SK-N-SH (cell line): ENCODE measurements at regions not wholly inside any gene's neighbourhood (a gene's known extent, or its start where the extent isn't known, plus 50 kb on each side); places are given as distances from the start of the nearest gene placed in this dataset.

Experiments
- CTCF ChIA-PET: fragments of 300-600, 350-600 bp; formaldehyde crosslinking; extraction: SDS; loops from one replicate; lab custom pipeline; 2021; lab: Yijun Ruan, JAX
- POLR2A ChIA-PET: fragments of 350-600 bp; sonication (Branson Sonifier 250); formaldehyde crosslinking; extraction: SDS; loops from one replicate; lab custom pipeline; 2020; ENCODE audit warnings: antibody characterized with exemption, inconsistent platforms; lab: Yijun Ruan, JAX
- DNase-seq: peaks from one replicate; pipeline ENCODE4 v3.0.0; 2012
- H2AFZ ChIP-seq: fragments of 200-600 bp; sonication (generic); 2 replicates; pipeline ENCODE4 v1.8.1; 2016; ENCODE audit warnings: antibody characterized with exemption, mild to moderate bottlenecking, low read depth
- H3F3A ChIP-seq: fragments of 200-600 bp; sonication (generic); replicated peaks from 2 replicates; pipeline ENCODE3; 2016; ENCODE audit warnings: antibody characterized with exemption, mild to moderate bottlenecking; ENCODE audit not compliant: insufficient read depth
- H3K27ac ChIP-seq, 2 experiments: fragments of 200-500 bp in 1 of 2; fragments of 200-600 bp in 1 of 2; sonication (Bioruptor generic) in 1 of 2; sonication (generic), shearing (Covaris generic) in 1 of 2; 2 replicates each; pipeline versions ENCODE4 v1.5.1 to v1.6.1; 2014 to 2016; ENCODE audit warnings: low read depth in 2 of 2, inconsistent platforms in 1 of 2, low read length in 1 of 2, mild to moderate bottlenecking in 1 of 2, mixed read lengths in 1 of 2
- H3K27me3 ChIP-seq: fragments of 200-600 bp; sonication (generic), shearing (Covaris generic); 2 replicates; pipeline ENCODE4 v1.6.1; 2016; ENCODE audit warnings: mixed run types; ENCODE audit not compliant: insufficient read depth
- H3K36me3 ChIP-seq, 2 experiments: fragments of 200-500 bp in 1 of 2; fragments of 200-600 bp in 1 of 2; sonication (Bioruptor generic) in 1 of 2; sonication (generic) in 1 of 2; replicated peaks in 1 of 2; 2 replicates each; pipeline versions ENCODE3 to v1.5.1; 2014 to 2016; ENCODE audit warnings: low read length in 1 of 2, mild to moderate bottlenecking in 1 of 2; ENCODE audit not compliant: insufficient read depth in 2 of 2, control insufficient read depth in 1 of 2
- H3K4me1 ChIP-seq, 2 experiments: fragments of 200-500 bp in 1 of 2; fragments of 200-600 bp in 1 of 2; sonication (Bioruptor generic) in 1 of 2; sonication (generic), shearing (Covaris generic) in 1 of 2; 2 replicates each; pipeline versions ENCODE4 v1.5.1 to v1.6.1; 2014 to 2016; ENCODE audit warnings: low read depth in 1 of 2, low read length in 1 of 2, mixed run types in 1 of 2; ENCODE audit not compliant: insufficient read depth in 2 of 2, control insufficient read depth in 1 of 2
- H3K4me2 ChIP-seq: fragments of 200-600 bp; sonication (generic), shearing (Covaris generic); 2 replicates; pipeline ENCODE4 v1.6.1; 2017; ENCODE audit warnings: mixed run types
- H3K4me3 ChIP-seq, 2 experiments: fragments of 200-500 bp in 1 of 2; fragments of 200-600 bp in 1 of 2; sonication (Bioruptor generic) in 1 of 2; sonication (generic), shearing (Covaris generic) in 1 of 2; 2 replicates each; pipeline versions ENCODE4 v1.5.1 to v1.8.1; 2014 to 2016; ENCODE audit warnings: low read depth in 2 of 2, inconsistent platforms in 1 of 2, low read length in 1 of 2, mild to moderate bottlenecking in 1 of 2, mixed read lengths in 1 of 2, moderate library complexity in 1 of 2
- H3K79me2 ChIP-seq: fragments of 200-600 bp; sonication (generic); 2 replicates; pipeline ENCODE4 v1.8.1; 2017; ENCODE audit warnings: mild to moderate bottlenecking; ENCODE audit not compliant: insufficient read depth
- H3K9ac ChIP-seq: fragments of 200-600 bp; sonication (generic); 2 replicates; pipeline ENCODE4 v1.6.1; 2017; ENCODE audit warnings: mixed run types
- H3K9me2 ChIP-seq: fragments of 200-600 bp; sonication (generic); 2 replicates; pipeline ENCODE4 v1.6.1; 2017; ENCODE audit warnings: mixed run types
- H3K9me3 ChIP-seq: fragments of 200-600 bp; sonication (generic); 2 replicates; pipeline ENCODE4 v1.6.1; 2017; ENCODE audit warnings: mixed run types, mild to moderate bottlenecking, moderate library complexity
- H4K20me1 ChIP-seq: fragments of 200-600 bp; sonication (generic); 2 replicates; pipeline ENCODE4 v1.6.1; 2017; ENCODE audit warnings: mild to moderate bottlenecking, mixed run types; ENCODE audit not compliant: insufficient read depth
- EP300 ChIP-seq, 2 experiments: IDR thresholded peaks; 2 replicates each; pipeline versions ENCODE4 v1.4.0 to v1.6.1; 2012; ENCODE audit warnings: borderline replicate concordance in 1 of 2, low read depth in 1 of 2, low read length in 1 of 2
- EZH2phosphoT487 ChIP-seq: fragments of 200-600 bp; sonication (generic); IDR thresholded peaks from 2 replicates; pipeline ENCODE4 v1.6.1; 2017; ENCODE audit warnings: low read depth, mixed run types, mild to moderate bottlenecking, antibody characterized with exemption, moderate library complexity, borderline replicate concordance
- GABPA ChIP-seq: IDR thresholded peaks from 2 replicates; pipeline ENCODE4 v1.4.0; 2012; ENCODE audit warnings: low read depth, mild to moderate bottlenecking
- GATA2 ChIP-seq: sonication (generic); formaldehyde crosslinking; IDR thresholded peaks from 2 replicates; pipeline ENCODE4 v1.5.0; 2020; ENCODE audit warnings: mild to moderate bottlenecking, missing genetic modification reagents
- JUND ChIP-seq: IDR thresholded peaks from 2 replicates; pipeline ENCODE4 v1.4.0; 2012
- MAX ChIP-seq: IDR thresholded peaks from 2 replicates; pipeline ENCODE4 v1.4.0; 2012; ENCODE audit warnings: low read depth
- RCOR1 ChIP-seq: fragments of 150-350 bp; IDR thresholded peaks from 2 replicates; pipeline ENCODE4 v1.6.1; 2017; ENCODE audit warnings: antibody characterized with exemption, low read length
- REST ChIP-seq: IDR thresholded peaks from 2 replicates; pipeline ENCODE4 v1.6.1; 2012; ENCODE audit warnings: mild to moderate bottlenecking, low read depth, low read length, moderate library complexity
- RFX5 ChIP-seq: IDR thresholded peaks from 2 replicates; pipeline ENCODE4 v1.6.1; 2012; ENCODE audit warnings: mild to moderate bottlenecking, improper control_type of control experiment, low read length
- SMC3 ChIP-seq: IDR thresholded peaks from 2 replicates; pipeline ENCODE4 v1.6.1; 2012; ENCODE audit warnings: low read depth, low read length, improper control_type of control experiment
- USF2 ChIP-seq: fragments of 150-350 bp; IDR thresholded peaks from 2 replicates; pipeline ENCODE4 v1.6.1; 2017; ENCODE audit warnings: antibody characterized with exemption, low read length, low read depth, borderline replicate concordance
- WGBS: methylation state at CpG from one replicate; pipeline ENCODE4 v1.1.6; 2017; ENCODE audit warnings: low lambda C conversion rate; 5-methylcytosine and 5-hydroxymethylcytosine counted together

GRCh38 chr10:2619472-2619871 lies 447.9 kb upstream of the PFKP start (continued):
- no peak for TF ChIP-seq USF2
- TF ChIP-seq EP300 (IDR thresholded peaks at IDR 0.05; ENCODE audit: borderline replicate concordance in 1 of 2, low read depth in 1 of 2, low read length in 1 of 2) = no peak
- no peak for TF ChIP-seq MAX
- no peak for TF ChIP-seq GATA2 (CRISPR knock-in tag)
- TF ChIP-seq, all 33 proteins: peak for 3

GRCh38 chr10:2618690-2619089 lies 448.7 kb upstream of the PFKP start:
- POLR2A ChIA-PET = interaction anchor here (1.6 kb wide), 1 partner anchor 10 kb away, joined by 3 read pairs; no protein-coding TSS in a partner anchor
- DNase-seq = no peak
- H3K27me3 ChIP-seq = no peaks in the 10 kb centered on the region
- 30% methylated on average over 5 of the region's 5 CpGs for WGBS
- CTCF ChIA-PET = interaction anchor here (0.6 to 3.8 kb wide), 10 partner anchors 8 to 978 kb away, joined by 3 to 19 read pairs (median 4); no protein-coding TSS in a partner anchor
- H3K79me2 ChIP-seq = no peaks in the 10 kb centered on the region
- H3K9ac ChIP-seq = no peak overlapping the region
- no peak overlapping the region for H3K27ac ChIP-seq
- peaks cover 0 to 6% of the 10 kb centered on the region in 2 experiments; a peak in 2 of 4 replicates for H3K4me1 ChIP-seq
- no peaks in the 10 kb centered on the region for H3K9me2 ChIP-seq
- TF ChIP-seq EZH2phosphoT487 (no peak), RFX5 (no peak), SMC3 (no peak), REST (no peak), JUND (no peak), GABPA (no peak), RCOR1 (no peak)
- TF ChIP-seq, all 33 proteins: peak for 0
- no peak overlapping the region for H3K4me2 ChIP-seq
- no peaks in the 10 kb centered on the region for H3F3A ChIP-seq
- no peaks in the 10 kb centered on the region for H3K9me3 ChIP-seq
- H2AFZ ChIP-seq = no peak overlapping the region
- H3K36me3 ChIP-seq = no peaks in the 10 kb centered on the region
- H4K20me1 ChIP-seq = no peaks in the 10 kb centered on the region
- H3K4me3 ChIP-seq = no peak overlapping the region
